HG02973 (cell line): ENCODE measurements at regions not wholly inside any gene's neighbourhood (a gene's known extent, or its start where the extent isn't known, plus 50 kb on each side); places are given as distances from the start of the nearest gene placed in this dataset.
"Not testable (repeated sequence)": the region's sequence is repeated elsewhere in the genome, so short reads cannot be mapped to it uniquely, and the experiment has no call there.

ENCODE experiments used
- ATAC-seq: cut with Tn5 transposase; IDR thresholded peaks from one replicate; pipeline ENCODE4 v1.9.1; 2021; ENCODE audit warnings: moderate library complexity; ENCODE audit not compliant: unreplicated experiment

DNA sequence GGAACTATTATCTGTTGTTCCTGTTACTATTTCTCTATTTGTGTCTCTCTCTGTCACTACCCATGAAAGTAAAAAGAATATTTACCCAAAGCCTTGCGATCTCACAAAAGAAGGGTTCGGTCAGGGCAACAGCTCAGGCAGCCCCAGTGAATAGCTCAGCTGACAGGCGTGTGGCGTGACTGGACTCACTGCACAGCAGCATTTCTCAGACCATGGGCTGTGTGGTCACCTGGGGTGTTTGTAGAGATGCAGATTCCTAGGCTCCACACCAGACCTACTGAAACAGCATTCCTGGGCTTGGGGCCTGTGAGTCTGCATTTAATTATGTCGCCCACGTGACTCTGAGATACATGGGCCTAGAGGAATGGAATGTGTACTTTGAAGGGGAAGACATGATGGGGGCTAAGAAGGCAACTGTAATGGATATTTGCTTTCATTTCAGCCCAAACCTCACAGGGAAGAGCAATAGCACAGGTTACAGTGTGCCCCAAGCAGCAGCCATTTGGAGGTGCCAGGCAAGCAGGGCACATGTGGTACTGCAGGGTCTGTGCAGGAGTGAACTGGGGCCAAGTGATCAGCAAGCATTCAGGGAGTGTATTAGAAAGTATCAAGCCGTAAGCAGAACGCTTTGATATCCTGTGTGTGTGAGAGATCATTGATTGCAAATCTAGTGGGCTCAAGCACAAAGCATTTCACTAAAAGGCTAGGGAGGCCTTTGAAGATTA is 90.4 kb upstream of the RBMS1 start:
- ATAC-seq: no peak

- no peak for ATAC-seq
These were observed 91.4 kb upstream of the RBMS1 start for GRCh38 chr2:160584972-160585494.

DNA sequence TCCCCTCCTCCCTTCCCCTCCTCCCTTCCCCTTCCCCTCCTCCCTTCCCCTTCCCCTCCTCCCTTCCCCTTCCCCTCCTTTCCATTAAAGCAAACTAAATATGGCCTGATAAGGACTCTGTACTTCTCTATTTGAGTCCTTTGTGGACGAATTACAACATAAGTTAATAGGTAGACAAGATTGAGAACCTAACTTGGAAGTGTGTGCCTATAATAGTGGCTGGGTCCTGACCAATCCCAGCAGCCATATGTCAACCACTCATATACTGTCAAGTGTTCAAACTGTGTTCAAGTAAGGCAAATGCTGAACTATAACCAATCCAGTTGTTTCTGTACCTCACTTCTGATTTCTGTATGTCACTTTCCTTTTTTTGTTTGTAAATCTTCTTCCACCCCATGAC is 97.1 kb upstream of the RBMS1 start:
- no peak for ATAC-seq

GRCh38 chr2:160592401-160592800 is 98.8 kb upstream of the RBMS1 start:
- ATAC-seq: no peak

DNA sequence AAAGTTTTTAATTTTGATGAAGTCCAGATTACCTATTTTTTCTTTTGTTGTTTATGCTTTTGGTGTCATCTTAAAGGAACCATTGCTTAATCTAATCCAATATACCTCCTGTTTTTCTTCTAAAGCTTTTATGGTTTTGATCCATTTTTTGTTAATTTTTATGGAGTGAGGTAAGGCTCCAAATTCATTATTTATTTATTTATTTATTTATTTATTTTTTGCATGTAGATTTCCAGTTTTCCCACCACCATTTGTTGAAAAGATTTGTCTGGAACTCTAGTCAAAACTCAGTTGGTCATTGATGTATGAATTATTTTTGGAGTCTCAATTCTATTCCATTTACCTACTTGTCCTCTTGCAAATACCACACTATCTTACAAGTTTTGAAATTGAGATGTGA is 99.4 kb upstream of the RBMS1 start:
- no peak for ATAC-seq

GRCh38 chr2:160596441-160596840 is 102.8 kb upstream of the RBMS1 start:
- no peak for ATAC-seq

DNA sequence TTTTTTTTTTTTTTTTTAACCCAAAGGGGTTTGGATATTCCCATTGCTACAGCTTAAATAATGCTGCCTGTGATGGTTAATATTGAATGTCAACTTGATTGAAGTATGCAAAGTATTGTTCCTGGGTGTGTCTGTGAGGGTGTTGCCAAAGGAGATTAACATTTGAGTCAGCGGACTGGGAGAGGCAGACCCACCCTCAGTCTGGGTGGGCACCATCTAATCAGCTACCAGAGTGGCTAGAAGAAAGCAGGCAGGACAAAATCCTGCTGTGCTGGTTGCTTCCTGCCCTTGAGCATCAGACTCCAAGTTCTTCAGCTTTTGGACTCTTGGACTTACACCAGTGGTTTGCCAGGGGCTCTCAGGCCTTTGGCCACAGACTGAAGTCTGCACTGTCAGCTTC is 106.8 kb upstream of the RBMS1 start:
- not testable (repeated sequence) for ATAC-seq

DNA sequence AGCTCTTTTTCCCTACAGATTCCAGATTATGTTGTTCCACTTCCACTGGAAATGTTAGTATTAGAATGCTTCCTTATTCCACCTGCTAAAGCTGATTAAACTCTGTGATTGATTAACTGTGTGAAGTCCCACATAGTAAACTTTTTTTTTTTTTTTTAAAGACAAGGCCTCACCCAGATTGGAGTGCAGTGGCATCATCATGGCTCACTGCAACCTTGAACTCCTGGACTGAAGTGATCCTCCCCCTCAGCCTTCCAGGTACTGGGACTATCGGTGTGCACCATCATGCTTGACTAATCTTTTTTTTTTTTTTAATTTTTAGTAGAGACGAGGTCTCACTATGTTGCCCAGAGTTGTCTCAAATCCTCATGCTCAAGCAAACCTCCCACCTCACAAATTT is 108.5 kb upstream of the RBMS1 start:
- ATAC-seq: no peak

DNA sequence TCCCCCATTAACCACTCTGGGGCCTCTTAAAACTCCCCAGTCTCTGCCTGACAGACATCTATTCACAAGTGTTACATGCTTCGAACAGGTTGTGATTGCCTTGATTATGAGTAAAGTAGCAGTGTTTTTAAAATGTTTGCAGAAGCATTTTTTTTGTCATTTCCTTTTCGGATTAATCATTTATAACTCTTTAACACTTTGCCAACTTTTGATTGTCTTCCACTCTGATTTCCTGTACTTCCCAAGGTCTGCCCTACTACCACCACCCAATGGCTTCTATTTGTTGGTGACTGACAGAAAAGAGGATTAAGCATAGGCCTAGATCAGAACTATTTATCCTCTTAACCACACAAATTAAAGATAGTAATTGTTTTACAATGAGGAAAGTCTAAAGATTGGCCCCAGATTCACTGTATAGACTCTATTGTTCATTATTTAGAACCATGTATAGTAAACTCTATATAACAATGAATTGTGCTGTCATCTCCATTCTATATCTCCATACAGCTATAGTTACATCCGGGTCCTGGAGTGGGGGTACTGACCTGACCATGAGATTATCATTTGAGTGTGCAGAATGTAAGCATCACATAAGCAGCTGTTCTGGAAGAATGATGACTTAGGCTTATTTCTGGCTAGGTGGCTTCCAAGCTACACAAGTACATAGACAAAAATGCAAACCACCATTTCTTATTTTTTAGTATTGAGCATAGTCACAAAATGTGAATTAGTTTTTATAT is 110.3 kb upstream of the RBMS1 start:
- ATAC-seq: no peak

- no peak for ATAC-seq
These were observed 112.7 kb upstream of the RBMS1 start for GRCh38 chr2:160606341-160606740.

DNA sequence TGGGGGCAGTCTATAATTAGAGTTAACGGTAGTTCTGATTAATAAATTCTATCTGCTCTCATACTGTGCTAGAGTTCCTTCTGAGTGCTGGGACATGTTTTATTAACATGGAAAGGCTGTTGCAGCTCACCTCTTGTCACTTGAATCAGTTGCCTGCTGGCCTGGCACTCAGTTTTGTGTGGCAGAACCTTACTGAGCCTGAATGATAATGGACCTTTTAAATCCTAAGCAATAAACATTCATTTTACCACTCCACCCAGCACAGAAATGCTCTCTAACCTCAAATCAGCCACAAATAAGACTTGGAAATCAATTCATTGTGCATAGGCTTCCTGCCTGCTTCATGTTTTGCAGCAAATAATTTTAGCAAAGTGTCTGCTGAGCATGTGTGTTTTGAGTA is 115.0 kb upstream of the RBMS1 start:
- no peak for ATAC-seq

DNA sequence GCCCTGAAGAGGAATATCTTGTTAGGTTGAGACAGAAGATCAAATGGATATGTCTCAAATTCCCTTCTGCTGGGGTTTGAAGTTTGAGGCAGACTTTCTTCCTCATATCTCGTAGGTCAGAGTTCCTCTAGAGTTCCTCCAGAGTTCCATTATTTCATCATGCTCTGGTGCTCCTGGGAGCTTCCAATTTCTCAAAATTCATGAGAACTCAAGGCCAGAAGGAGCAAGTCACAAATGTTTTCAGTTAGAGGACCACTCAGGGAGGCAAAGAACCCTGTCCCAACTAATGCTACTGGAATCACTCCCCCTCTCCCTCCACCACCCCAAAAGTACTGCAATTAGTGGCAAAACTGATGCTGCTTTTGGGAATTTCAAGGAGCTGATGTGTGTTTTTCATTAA is 115.7 kb upstream of the RBMS1 start:
- no peak for ATAC-seq

DNA sequence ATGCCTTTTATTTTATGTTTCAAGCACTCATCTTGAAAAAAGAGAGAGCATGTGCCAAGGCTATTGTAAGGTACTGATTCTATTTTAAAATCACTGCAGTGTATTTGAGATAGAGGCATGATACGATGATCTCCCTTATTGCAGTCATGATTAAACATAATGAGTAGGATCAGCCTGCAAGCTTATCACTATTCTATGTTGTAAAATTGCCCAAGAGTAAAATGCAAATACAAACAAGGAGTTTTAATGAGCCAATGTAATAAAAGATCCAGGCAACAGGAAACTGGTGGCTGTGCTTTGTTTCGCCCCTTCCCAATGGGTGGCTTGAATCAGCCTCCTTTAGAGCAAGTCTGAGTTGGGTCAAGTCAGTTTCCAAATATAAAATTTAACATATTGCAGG is 116.4 kb upstream of the RBMS1 start:
- no peak for ATAC-seq

DNA sequence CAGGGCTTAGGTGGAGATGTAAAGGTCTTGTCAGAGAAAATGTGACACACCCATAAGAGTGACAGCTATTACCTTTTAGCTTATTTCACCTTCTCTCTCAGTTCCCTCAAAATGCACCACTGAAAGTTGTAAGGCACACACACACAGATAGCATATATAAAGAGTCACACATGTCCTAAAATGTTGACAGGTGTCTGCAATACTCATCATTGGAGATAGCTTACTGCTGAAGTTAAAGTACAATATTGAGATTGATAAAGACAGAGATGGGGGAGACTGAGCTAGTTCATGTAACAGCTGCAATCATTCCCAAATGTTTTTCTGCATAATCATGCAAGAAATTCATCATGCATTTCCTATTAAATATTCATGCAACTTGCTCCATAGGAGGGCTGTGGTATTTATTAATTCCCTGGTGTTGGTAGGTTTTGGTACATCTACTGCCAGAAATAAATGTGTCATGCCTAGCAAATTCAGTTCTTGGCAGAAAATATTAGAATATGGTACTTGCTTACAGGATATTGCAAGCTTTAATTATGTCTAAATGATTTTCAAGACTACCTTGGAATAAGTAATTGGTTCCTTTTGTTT is 118.8 kb upstream of the RBMS1 start:
- no peak for ATAC-seq

GRCh38 chr2:160613466-160614153 is 120.0 kb upstream of the RBMS1 start:
- no peak for ATAC-seq

GRCh38 chr2:160614391-160614790 is 120.8 kb upstream of the RBMS1 start:
- ATAC-seq: no peak

- ATAC-seq: no peak
These were observed 122.1 kb upstream of the RBMS1 start for GRCh38 chr2:160615706-160616105.

GRCh38 chr2:160616149-160616548 is 122.5 kb upstream of the RBMS1 start:
- no peak for ATAC-seq

DNA sequence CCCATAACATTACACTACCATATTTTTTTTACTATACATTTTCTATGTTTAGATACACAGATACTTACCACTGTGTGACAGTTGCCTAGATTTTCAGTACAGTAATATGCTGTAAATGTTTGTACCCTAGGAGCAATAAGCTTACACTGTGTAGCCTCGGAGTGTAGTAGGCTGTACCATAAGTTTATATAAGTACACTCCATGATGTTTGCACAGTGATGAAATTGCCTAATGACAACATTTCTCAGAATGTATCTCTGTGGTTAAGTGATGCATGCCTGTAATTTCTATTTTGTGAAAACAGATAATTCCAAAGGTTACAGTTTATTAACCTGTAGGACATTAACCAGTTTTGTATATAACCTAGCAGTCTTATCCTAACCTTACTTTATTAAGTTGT is 128.1 kb upstream of the RBMS1 start:
- no peak for ATAC-seq

GRCh38 chr2:160628020-160628637 is 134.5 kb upstream of the RBMS1 start:
- not testable (repeated sequence) for ATAC-seq

GRCh38 chr2:160628811-160629210 is 135.2 kb upstream of the RBMS1 start:
- ATAC-seq: no peak
